GM23248 (cell line): ENCODE measurements at regions not wholly inside any gene's neighbourhood (a gene's known extent, or its start where the extent isn't known, plus 50 kb on each side); places are given as distances from the start of the nearest gene placed in this dataset.

Source experiments
- DNase-seq: peaks from one replicate; pipeline ENCODE4 v3.0.0-alpha.2; 2015
- H2AFZ ChIP-seq: fragments of 200-600 bp; sonication (generic); 2 replicates; pipeline ENCODE4 v1.6.1; 2016; ENCODE audit warnings: antibody characterized with exemption
- H3F3A ChIP-seq: fragments of 200-600 bp; sonication (generic); 2 replicates; pipeline ENCODE4 v1.6.1; 2016; ENCODE audit warnings: mild to moderate bottlenecking, antibody characterized with exemption, mixed run types; ENCODE audit not compliant: insufficient read depth
- H3K27ac ChIP-seq: fragments of 200-600 bp; sonication (generic); 2 replicates; pipeline ENCODE4 v1.5.1; 2016; ENCODE audit warnings: mild to moderate bottlenecking
- H3K27me3 ChIP-seq: fragments of 200-600 bp; sonication (generic); replicated peaks from 2 replicates; pipeline ENCODE4 v1.6.1; 2016; ENCODE audit warnings: mild to moderate bottlenecking; ENCODE audit not compliant: insufficient read depth
- H3K36me3 ChIP-seq: fragments of 200-600 bp; sonication (generic); 2 replicates; pipeline ENCODE4 v1.6.1; 2016; ENCODE audit warnings: low read depth, mild to moderate bottlenecking
- H3K4me1 ChIP-seq: fragments of 200-600 bp; sonication (generic); 2 replicates; pipeline ENCODE4 v1.6.1; 2016; ENCODE audit warnings: mild to moderate bottlenecking; ENCODE audit not compliant: insufficient read depth
- H3K4me2 ChIP-seq: fragments of 200-600 bp; sonication (generic); one replicate; pipeline ENCODE4 v1.6.1; 2016; ENCODE audit warnings: mild to moderate bottlenecking; ENCODE audit not compliant: unreplicated experiment
- H3K4me3 ChIP-seq: fragments of 200-600 bp; sonication (generic); 2 replicates; pipeline ENCODE4 v1.5.1; 2016; ENCODE audit warnings: mild to moderate bottlenecking
- H3K79me2 ChIP-seq: fragments of 200-600 bp; sonication (generic); 2 replicates; pipeline ENCODE4 v1.6.1; 2016; ENCODE audit warnings: mild to moderate bottlenecking; ENCODE audit not compliant: insufficient read depth
- H3K9ac ChIP-seq: fragments of 200-600 bp; sonication (generic); 2 replicates; pipeline ENCODE4 v1.6.1; 2016; ENCODE audit warnings: mild to moderate bottlenecking
- H3K9me2 ChIP-seq: fragments of 200-600 bp; sonication (generic); 2 replicates; pipeline ENCODE4 v1.6.1; 2016; ENCODE audit warnings: mixed run types, mild to moderate bottlenecking, moderate library complexity; ENCODE audit not compliant: insufficient read depth
- H3K9me3 ChIP-seq: fragments of 200-600 bp; sonication (generic); one replicate; pipeline ENCODE4 v1.6.1; 2017; ENCODE audit warnings: low read depth
- H4K20me1 ChIP-seq: fragments of 200-600 bp; sonication (generic); 2 replicates; pipeline ENCODE4 v1.6.0; 2016; ENCODE audit not compliant: insufficient read depth
- EZH2 ChIP-seq: fragments of 200-600 bp; sonication (generic); IDR thresholded peaks from 2 replicates; pipeline ENCODE4 v1.6.1; 2018; ENCODE audit warnings: antibody characterized with exemption, mild to moderate bottlenecking; ENCODE audit not compliant: insufficient read depth, poor library complexity, severe bottlenecking
- EZH2phosphoT487 ChIP-seq: fragments of 200-600 bp; sonication (generic); IDR thresholded peaks from 2 replicates; pipeline ENCODE4 v1.6.1; 2018; ENCODE audit warnings: antibody characterized with exemption, moderate library complexity, mild to moderate bottlenecking, low read depth; ENCODE audit not compliant: insufficient read depth
- WGBS, 2 experiments: methylation state at CpG; one replicate each; pipeline ENCODE4 v1.1.6; 2015 to 2017; ENCODE audit warnings: low lambda C conversion rate in 2 of 2, low coverage in 1 of 2; ENCODE audit errors: missing lambda C conversion rate in 2 of 2; 5-methylcytosine and 5-hydroxymethylcytosine counted together
- in situ Hi-C: fragments of 300-500 bp; cut with MboI; formaldehyde crosslinking; loops from 2 replicates; pipeline ENCODE4 v1.15.0; 2020

DNA sequence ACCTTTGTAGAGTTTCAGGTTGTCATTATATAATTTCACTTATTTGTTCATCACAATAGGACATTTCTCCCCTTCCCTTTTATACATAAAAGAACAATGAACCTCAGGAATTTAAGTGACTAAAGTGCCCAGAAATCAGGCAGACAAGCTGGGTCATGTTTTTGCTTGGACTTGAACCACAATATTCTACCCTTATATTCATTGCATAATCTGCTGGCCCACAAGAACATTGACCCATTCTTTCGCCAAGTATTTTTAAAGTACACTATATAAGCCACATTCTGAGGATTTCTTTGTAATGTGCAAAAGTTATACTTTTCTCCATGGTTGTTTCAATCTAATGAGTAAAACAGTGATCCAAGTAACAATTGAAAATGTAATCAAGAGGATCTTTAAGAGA lies 637.5 kb upstream of the SLIT2 start:
- DNase-seq = no peak
- Histone ChIP-seq H3F3A (no peaks in the 10 kb centered on the region), H3K9me3 (no peaks in the 10 kb centered on the region), H3K4me1 (no peaks in the 10 kb centered on the region), H3K9ac (no peak overlapping the region), H3K79me2 (no peaks in the 10 kb centered on the region), H4K20me1 (no peaks in the 10 kb centered on the region), H3K4me3 (no peak overlapping the region), H2AFZ (no peak overlapping the region), H3K9me2 (no peaks in the 10 kb centered on the region), H3K4me2 (no peak overlapping the region), H3K27me3 (no peaks in the 10 kb centered on the region), H3K27ac (no peak overlapping the region), H3K36me3 (no peaks in the 10 kb centered on the region)
- no peak for TF ChIP-seq EZH2phosphoT487
- no peak for TF ChIP-seq EZH2
- WGBS, 2 experiments = 35 to 36% methylated on average over 1 of the region's 1 CpG
- in situ Hi-C loops = no loop called here

DNA sequence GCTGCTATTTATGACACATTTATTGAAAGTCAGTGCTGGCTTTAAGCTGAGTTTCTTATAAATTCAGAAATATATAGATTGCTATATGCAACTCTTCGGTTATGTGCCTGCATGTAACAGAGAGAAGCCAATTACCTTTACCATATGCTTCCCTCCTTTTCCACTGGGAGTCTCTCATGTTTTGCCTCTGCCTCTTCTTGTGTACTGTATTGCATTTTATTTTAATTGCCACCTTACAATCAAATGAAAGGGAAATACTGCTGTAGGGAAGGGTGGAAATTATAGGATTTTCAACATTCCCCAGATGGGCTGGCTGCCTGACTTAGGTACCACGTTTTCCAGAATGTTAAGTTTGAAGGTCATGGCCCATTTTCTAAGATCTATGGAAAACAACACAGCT lies 655.4 kb upstream of the SLIT2 start:
- Histone ChIP-seq H2AFZ (no peak overlapping the region), H3K9ac (no peak overlapping the region), H3K4me2 (no peak overlapping the region), H3K79me2 (no peaks in the 10 kb centered on the region), H3F3A (no peaks in the 10 kb centered on the region), H4K20me1 (no peaks in the 10 kb centered on the region), H3K9me2 (no peaks in the 10 kb centered on the region), H3K4me1 (no peaks in the 10 kb centered on the region), H3K4me3 (no peak overlapping the region), H3K9me3 (no peaks in the 10 kb centered on the region), H3K27ac (no peak overlapping the region), H3K27me3 (no peaks in the 10 kb centered on the region), H3K36me3 (no peaks in the 10 kb centered on the region)
- no peak for DNase-seq
- TF ChIP-seq EZH2 (no peak), EZH2phosphoT487 (no peak)
- in situ Hi-C loops = no loop called here
- WGBS, 2 experiments = 52 to 57% methylated on average over 2 of the region's 2 CpGs

DNA sequence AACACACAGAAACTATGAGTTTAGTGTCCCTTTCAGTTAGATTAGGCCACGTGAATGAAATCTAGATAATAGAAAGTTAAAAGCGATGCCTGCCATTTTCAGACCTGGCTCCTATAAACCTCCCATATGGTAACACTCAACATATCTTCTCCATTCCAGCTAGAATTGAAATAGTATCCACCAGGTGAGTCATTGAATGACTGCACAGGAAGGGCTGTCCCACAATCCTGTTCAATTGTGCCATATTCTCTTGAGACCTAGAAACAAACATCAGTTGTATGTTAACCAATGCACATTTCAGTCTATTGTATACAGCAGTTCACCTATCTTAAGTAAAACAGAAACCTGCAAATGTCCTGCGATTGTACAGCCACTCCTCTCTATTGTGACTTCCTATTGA lies 659.3 kb upstream of the SLIT2 start:
- H4K20me1 ChIP-seq = no peaks in the 10 kb centered on the region
- H3K4me1 ChIP-seq = no peaks in the 10 kb centered on the region
- no peaks in the 10 kb centered on the region for H3K27me3 ChIP-seq
- H3K9ac ChIP-seq = no peak overlapping the region
- H3F3A ChIP-seq = no peaks in the 10 kb centered on the region
- H3K79me2 ChIP-seq = no peaks in the 10 kb centered on the region
- no peaks in the 10 kb centered on the region for H3K36me3 ChIP-seq
- no peak overlapping the region for H2AFZ ChIP-seq
- no peaks in the 10 kb centered on the region for H3K9me3 ChIP-seq
- H3K9me2 ChIP-seq = no peaks in the 10 kb centered on the region
- WGBS, 2 experiments = 80 to 88% methylated on average over 3 of the region's 3 CpGs
- H3K27ac ChIP-seq = no peak overlapping the region
- in situ Hi-C loops = no loop called here
- TF ChIP-seq EZH2 (no peak), EZH2phosphoT487 (no peak)
- H3K4me2 ChIP-seq = no peak overlapping the region
- DNase-seq = peak; percentile 48
- no peak overlapping the region for H3K4me3 ChIP-seq

DNA sequence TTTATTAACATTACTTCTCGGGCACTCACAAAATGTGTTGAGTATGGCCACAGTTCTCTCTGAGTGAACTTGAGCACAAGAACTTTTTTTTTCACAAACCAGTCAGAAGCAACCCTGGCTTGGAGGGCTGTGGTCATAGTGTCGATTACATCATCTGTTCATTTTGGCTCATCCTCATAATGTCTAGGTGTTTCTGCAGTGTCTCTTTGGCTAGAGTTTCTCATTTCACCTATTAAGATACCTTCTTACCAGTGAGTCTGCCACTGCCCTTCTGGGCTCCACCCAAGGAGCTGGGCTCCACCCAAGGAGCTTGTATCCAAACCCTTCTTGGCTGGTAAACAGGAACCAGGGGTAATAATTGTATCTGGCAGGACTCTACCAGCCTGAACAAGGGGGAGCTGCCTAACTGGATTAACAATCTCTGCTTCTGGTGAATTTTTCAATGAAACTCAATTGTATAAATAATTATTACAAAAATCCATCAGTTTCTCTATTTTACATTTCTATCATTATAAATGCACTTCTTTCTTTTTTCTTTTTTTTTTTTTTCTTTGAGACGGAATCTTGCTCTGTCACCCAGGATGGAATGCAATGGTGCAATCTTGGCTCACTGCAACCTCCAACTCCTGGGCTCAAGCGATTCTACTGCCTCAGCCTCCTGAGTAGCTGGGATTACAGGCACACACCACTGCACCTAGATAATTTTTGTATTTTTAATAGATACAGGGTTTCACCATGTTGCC lies 667.7 kb upstream of the SLIT2 start:
- 53% methylated on average over 4 of the region's 4 CpGs for WGBS, 2 experiments
- DNase-seq = peak; percentile 76

More for the DNA sequence above, 667.7 kb upstream of the SLIT2 start:
- Histone ChIP-seq H4K20me1 (no peaks in the 10 kb centered on the region), H3K27me3 (no peaks in the 10 kb centered on the region), H3K79me2 (no peaks in the 10 kb centered on the region), H3K9me3 (no peaks in the 10 kb centered on the region), H3F3A (peaks cover 10% of the 10 kb centered on the region; the same call in 1 of the 2 replicates), H2AFZ (peak overlapping the region; percentile 60; the same call in 1 of the 2 replicates), H3K4me2 (peak overlapping the region; percentile 43), H3K27ac (peak overlapping the region; percentile 34), H3K9ac (no peak overlapping the region), H3K36me3 (no peaks in the 10 kb centered on the region), H3K4me3 (no peak overlapping the region), H3K4me1 (peaks cover 25% of the 10 kb centered on the region), H3K9me2 (no peaks in the 10 kb centered on the region; the same call in 1 of the 2 replicates)
- in situ Hi-C loops = no loop called here
- TF ChIP-seq EZH2 (no peak), EZH2phosphoT487 (no peak)
